ENCODE measurements at regions not wholly inside any gene's neighbourhood (a gene's known extent, or its start where the extent isn't known, plus 50 kb on each side); places are given as distances from the start of the nearest gene placed in this dataset.

DNA sequence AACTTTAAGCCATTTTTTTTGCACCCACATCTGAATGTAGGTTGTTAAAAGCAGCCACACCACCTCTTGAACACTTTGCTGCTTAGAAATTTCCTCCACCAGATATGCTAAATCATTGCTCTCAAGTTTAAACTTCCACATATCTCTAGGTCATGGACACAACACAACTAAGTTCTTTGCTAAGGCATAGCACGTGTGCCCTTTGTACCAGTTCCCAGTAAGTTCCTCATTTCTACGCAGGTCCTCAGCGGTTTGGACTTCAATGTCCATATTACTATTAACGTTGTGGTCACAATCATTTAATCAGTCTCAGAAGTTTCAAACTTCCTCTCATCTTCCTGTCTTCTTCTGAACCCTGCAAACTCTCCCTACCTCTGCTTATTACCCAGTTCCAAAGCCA is 661.6 kb upstream of the PKN2 start:
- Histone ChIP-seq H3K9me3 (ENCODE audit: low read depth, low read length, poor library complexity, severe bottlenecking) (no peaks in the 10 kb centered on the region), H3K4me1 (ENCODE audit: insufficient read depth, low read length, poor library complexity, severe bottlenecking) (no peaks in the 10 kb centered on the region), H3K4me3 (ENCODE audit: low read depth, low read length, poor library complexity, severe bottlenecking) (no peak overlapping the region), H3K27me3 (replicated peaks; ENCODE audit: insufficient read depth, low read depth, low read length, poor library complexity) (no peaks in the 10 kb centered on the region), H3K27ac (ENCODE audit: low read depth, low read length, poor library complexity, severe bottlenecking) (no peak overlapping the region), H3K36me3 (ENCODE audit: insufficient read depth, low read length, poor library complexity, severe bottlenecking) (no peaks in the 10 kb centered on the region)
- intact Hi-C loops (cut with micrococcal nuclease; ENCODE audit: unreplicated experiment): no loop called here
- DNase-seq (ENCODE audit: low spot score): no peak
- CTCF ChIA-PET: no interaction called here
- TF ChIP-seq CTCF (conservative IDR thresholded peaks at IDR 0.05; ENCODE audit: low read depth, low read length) (no peak), EZH2 (IDR thresholded peaks at IDR 0.05; ENCODE audit: borderline replicate concordance, low read depth, low read length, poor library complexity, severe bottlenecking) (no peak)
- no TSS peak for BruUV-seq (replicated peaks)
- POLR2A ChIA-PET (ENCODE audit: low non-redundant PET): no interaction called here

GRCh38 chr1:88029142-88029541 is 654.9 kb upstream of the PKN2 start:
- ChIA-PET CTCF (interaction anchor here (0.7 kb wide), 1 partner anchor 16 kb away, joined by 3 read pairs; no protein-coding TSS in a partner anchor), POLR2A (ENCODE audit: low non-redundant PET) (no interaction called here)
- intact Hi-C loops (cut with micrococcal nuclease; ENCODE audit: unreplicated experiment): no loop called here
- H3K27me3 ChIP-seq (replicated peaks; ENCODE audit: insufficient read depth, low read depth, low read length, poor library complexity): no peaks in the 10 kb centered on the region
- TF ChIP-seq EZH2 (IDR thresholded peaks at IDR 0.05; ENCODE audit: borderline replicate concordance, low read depth, low read length, poor library complexity, severe bottlenecking) (no peak), CTCF (conservative IDR thresholded peaks at IDR 0.05; ENCODE audit: low read depth, low read length) (peak; percentile 29; the same call in 1 of the 2 replicates)
- BruUV-seq (replicated peaks): no TSS peak
- H3K27ac ChIP-seq (ENCODE audit: low read depth, low read length, poor library complexity, severe bottlenecking): no peak overlapping the region
- H3K4me1 ChIP-seq (ENCODE audit: insufficient read depth, low read length, poor library complexity, severe bottlenecking): no peaks in the 10 kb centered on the region
- DNase-seq (ENCODE audit: low spot score): peak; percentile 62
- no peaks in the 10 kb centered on the region for H3K9me3 ChIP-seq (ENCODE audit: low read depth, low read length, poor library complexity, severe bottlenecking)
- H3K4me3 ChIP-seq (ENCODE audit: low read depth, low read length, poor library complexity, severe bottlenecking): no peak overlapping the region
- H3K36me3 ChIP-seq (ENCODE audit: insufficient read depth, low read length, poor library complexity, severe bottlenecking): no peaks in the 10 kb centered on the region

DNA sequence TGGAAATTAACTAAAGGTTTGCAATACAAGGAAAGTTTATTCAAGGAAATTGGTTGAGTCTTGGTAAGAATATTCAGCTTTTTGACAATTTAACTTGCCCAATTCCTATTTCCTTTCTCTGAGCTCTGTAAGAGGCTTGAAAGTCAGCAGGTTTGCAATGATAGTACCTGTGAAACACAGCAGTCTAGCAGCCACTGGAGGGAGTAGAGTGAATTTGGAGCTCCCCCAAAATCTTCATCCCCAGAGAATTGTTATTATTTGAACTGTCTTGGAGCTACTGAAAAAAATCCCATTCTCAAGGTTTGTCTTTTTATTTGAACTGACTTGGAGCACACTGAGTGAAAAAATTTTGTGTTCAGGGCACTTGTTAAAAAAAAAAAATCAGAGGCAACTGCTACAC is 654.2 kb upstream of the PKN2 start:
- peak; percentile 11 for DNase-seq (ENCODE audit: low spot score)
- H3K27ac ChIP-seq (ENCODE audit: low read depth, low read length, poor library complexity, severe bottlenecking): no peak overlapping the region
- no TSS peak for BruUV-seq (replicated peaks)
- ChIA-PET CTCF (interaction anchor here (0.7 to 0.9 kb wide), 2 partner anchors 16 to 31 kb away, joined by 3 read pairs; no protein-coding TSS in a partner anchor), POLR2A (ENCODE audit: low non-redundant PET) (no interaction called here)
- no peaks in the 10 kb centered on the region for H3K27me3 ChIP-seq (replicated peaks; ENCODE audit: insufficient read depth, low read depth, low read length, poor library complexity)
- no peaks in the 10 kb centered on the region for H3K9me3 ChIP-seq (ENCODE audit: low read depth, low read length, poor library complexity, severe bottlenecking)
- intact Hi-C loops (cut with micrococcal nuclease; ENCODE audit: unreplicated experiment): no loop called here
- no peaks in the 10 kb centered on the region for H3K4me1 ChIP-seq (ENCODE audit: insufficient read depth, low read length, poor library complexity, severe bottlenecking)
- H3K4me3 ChIP-seq (ENCODE audit: low read depth, low read length, poor library complexity, severe bottlenecking): no peak overlapping the region
- no peak for TF ChIP-seq EZH2 (IDR thresholded peaks at IDR 0.05; ENCODE audit: borderline replicate concordance, low read depth, low read length, poor library complexity, severe bottlenecking)
- no peak for TF ChIP-seq CTCF (conservative IDR thresholded peaks at IDR 0.05; ENCODE audit: low read depth, low read length)
- no peaks in the 10 kb centered on the region for H3K36me3 ChIP-seq (ENCODE audit: insufficient read depth, low read length, poor library complexity, severe bottlenecking)

All from A673 (cell line).